ENCODE measurements at regions not wholly inside any gene's neighbourhood (a gene's known extent, or its start where the extent isn't known, plus 50 kb on each side); places are given as distances from the start of the nearest gene placed in this dataset.
"Not testable (repeated sequence)": the region's sequence is repeated elsewhere in the genome, so short reads cannot be mapped to it uniquely, and the experiment has no call there.

GRCh38 chr14:36420149-36420687 is 99.8 kb upstream of the MBIP start:
- intact Hi-C loops (cut with DNase I, micrococcal nuclease): no loop called here
- no peaks in the 10 kb centered on the region for H3K27me3 Mint-ChIP-seq
- Histone ChIP-seq H3K36me3 (ENCODE audit: insufficient read depth, low read length) (no peaks in the 10 kb centered on the region), H3K4me1 (ENCODE audit: insufficient read depth, low read length) (no peaks in the 10 kb centered on the region), H3K27me3 (ENCODE audit: control insufficient read depth in 1 of 2, insufficient read depth in 2 of 2, low read length in 2 of 2) (no peaks in the 10 kb centered on the region), H3K9me3 (ENCODE audit: control insufficient read depth in 1 of 2, insufficient read depth in 1 of 2, low read length in 2 of 2) (no peaks in the 10 kb centered on the region), H3K27ac (ENCODE audit: low read depth in 1 of 2, low read length in 2 of 2) (no peak overlapping the region), H3K4me3 (ENCODE audit: low read length) (no peak overlapping the region)
- no peaks in the 10 kb centered on the region for H3K36me3 Mint-ChIP-seq (ENCODE audit: low read depth)
- no peaks in the 10 kb centered on the region for H3K4me1 Mint-ChIP-seq (ENCODE audit: low read depth)
- no peak overlapping the region for H3K4me3 Mint-ChIP-seq
- H3K27ac Mint-ChIP-seq: no peak overlapping the region
- ATAC-seq (ENCODE audit: poor library complexity): no peak
- no peak for DNase-seq
- POLR2A ChIA-PET: no interaction called here
- H3K9me3 Mint-ChIP-seq: no peaks in the 10 kb centered on the region
- no peak for TF ChIP-seq CTCF (IDR thresholded peaks at IDR 0.05)
- CTCF ChIA-PET: no interaction called here

GRCh38 chr14:36418937-36419336 is 98.5 kb upstream of the MBIP start:
- TF ChIP-seq CTCF (IDR thresholded peaks at IDR 0.05): no peak

GRCh38 chr14:36411951-36412350 is 91.5 kb upstream of the MBIP start:
- H3K36me3 Mint-ChIP-seq (ENCODE audit: low read depth); H3K4me1 ChIP-seq (ENCODE audit: insufficient read depth, low read length); DNase-seq; intact Hi-C loops (cut with DNase I, micrococcal nuclease); CTCF ChIA-PET; H3K27ac ChIP-seq (ENCODE audit: low read depth in 1 of 2, low read length in 2 of 2); H3K4me3 ChIP-seq (ENCODE audit: low read length); H3K9me3 ChIP-seq (ENCODE audit: control insufficient read depth in 1 of 2, insufficient read depth in 1 of 2, low read length in 2 of 2); H3K27me3 ChIP-seq (ENCODE audit: control insufficient read depth in 1 of 2, insufficient read depth in 2 of 2, low read length in 2 of 2); POLR2A ChIA-PET; H3K4me1 Mint-ChIP-seq (ENCODE audit: low read depth); ATAC-seq (ENCODE audit: poor library complexity); H3K36me3 ChIP-seq (ENCODE audit: insufficient read depth, low read length); H3K27ac Mint-ChIP-seq; H3K9me3 Mint-ChIP-seq; H3K4me3 Mint-ChIP-seq: not testable (repeated sequence)
- H3K27me3 Mint-ChIP-seq: peaks cover 12% of the 10 kb centered on the region

More at GRCh38 chr14:36418937-36419336, 98.5 kb upstream of the MBIP start:
- DNase-seq (no peak), ATAC-seq (ENCODE audit: poor library complexity) (no peak)
- H3K4me3 Mint-ChIP-seq: no peak overlapping the region
- Histone ChIP-seq H3K36me3 (ENCODE audit: insufficient read depth, low read length) (no peaks in the 10 kb centered on the region), H3K27ac (ENCODE audit: low read depth in 1 of 2, low read length in 2 of 2) (no peak overlapping the region), H3K4me1 (ENCODE audit: insufficient read depth, low read length) (no peaks in the 10 kb centered on the region), H3K4me3 (ENCODE audit: low read length) (no peak overlapping the region), H3K27me3 (ENCODE audit: control insufficient read depth in 1 of 2, insufficient read depth in 2 of 2, low read length in 2 of 2) (no peaks in the 10 kb centered on the region), H3K9me3 (ENCODE audit: control insufficient read depth in 1 of 2, insufficient read depth in 1 of 2, low read length in 2 of 2) (no peaks in the 10 kb centered on the region)
- intact Hi-C loops (cut with DNase I, micrococcal nuclease): no loop called here
- no peak overlapping the region for H3K27ac Mint-ChIP-seq
- CTCF ChIA-PET: no interaction called here
- no peaks in the 10 kb centered on the region for H3K27me3 Mint-ChIP-seq
- H3K36me3 Mint-ChIP-seq (ENCODE audit: low read depth): no peaks in the 10 kb centered on the region
- H3K4me1 Mint-ChIP-seq (ENCODE audit: low read depth): no peaks in the 10 kb centered on the region
- H3K9me3 Mint-ChIP-seq: no peaks in the 10 kb centered on the region
- POLR2A ChIA-PET: no interaction called here

- no peak overlapping the region for H3K27ac Mint-ChIP-seq
- no peaks in the 10 kb centered on the region for H3K4me1 ChIP-seq (ENCODE audit: insufficient read depth, low read length)
- peaks cover 7% of the 10 kb centered on the region in 2 experiments for H3K27me3 ChIP-seq (ENCODE audit: control insufficient read depth in 1 of 2, insufficient read depth in 2 of 2, low read length in 2 of 2)
- no peak overlapping the region for H3K4me3 Mint-ChIP-seq
- DNase-seq (no peak), ATAC-seq (ENCODE audit: poor library complexity) (no peak)
- no peak overlapping the region for H3K4me3 ChIP-seq (ENCODE audit: low read length)
- H3K4me1 Mint-ChIP-seq (ENCODE audit: low read depth): no peaks in the 10 kb centered on the region
- intact Hi-C loops (cut with DNase I, micrococcal nuclease): no loop called here
- H3K36me3 Mint-ChIP-seq (ENCODE audit: low read depth): no peaks in the 10 kb centered on the region
- no peak for TF ChIP-seq CTCF (IDR thresholded peaks at IDR 0.05)
- H3K9me3 Mint-ChIP-seq: no peaks in the 10 kb centered on the region
- H3K36me3 ChIP-seq (ENCODE audit: insufficient read depth, low read length): no peaks in the 10 kb centered on the region
- no peaks in the 10 kb centered on the region for H3K9me3 ChIP-seq (ENCODE audit: control insufficient read depth in 1 of 2, insufficient read depth in 1 of 2, low read length in 2 of 2)
- POLR2A ChIA-PET: no interaction called here
- CTCF ChIA-PET: no interaction called here
- H3K27me3 Mint-ChIP-seq: peaks cover 36% of the 10 kb centered on the region
- no peak overlapping the region for H3K27ac ChIP-seq (ENCODE audit: low read depth in 1 of 2, low read length in 2 of 2)
Observed at GRCh38 chr14:36408388-36408787, 88.0 kb upstream of the MBIP start.
